ENCODE measurements at regions not wholly inside any gene's neighbourhood (a gene's known extent, or its start where the extent isn't known, plus 50 kb on each side); places are given as distances from the start of the nearest gene placed in this dataset.
A peak's percentile ranks its signal among the peaks of the same experiment; 100 is the strongest.
"Not testable (repeated sequence)": the region's sequence is repeated elsewhere in the genome, so short reads cannot be mapped to it uniquely, and the experiment has no call there.

DNA sequence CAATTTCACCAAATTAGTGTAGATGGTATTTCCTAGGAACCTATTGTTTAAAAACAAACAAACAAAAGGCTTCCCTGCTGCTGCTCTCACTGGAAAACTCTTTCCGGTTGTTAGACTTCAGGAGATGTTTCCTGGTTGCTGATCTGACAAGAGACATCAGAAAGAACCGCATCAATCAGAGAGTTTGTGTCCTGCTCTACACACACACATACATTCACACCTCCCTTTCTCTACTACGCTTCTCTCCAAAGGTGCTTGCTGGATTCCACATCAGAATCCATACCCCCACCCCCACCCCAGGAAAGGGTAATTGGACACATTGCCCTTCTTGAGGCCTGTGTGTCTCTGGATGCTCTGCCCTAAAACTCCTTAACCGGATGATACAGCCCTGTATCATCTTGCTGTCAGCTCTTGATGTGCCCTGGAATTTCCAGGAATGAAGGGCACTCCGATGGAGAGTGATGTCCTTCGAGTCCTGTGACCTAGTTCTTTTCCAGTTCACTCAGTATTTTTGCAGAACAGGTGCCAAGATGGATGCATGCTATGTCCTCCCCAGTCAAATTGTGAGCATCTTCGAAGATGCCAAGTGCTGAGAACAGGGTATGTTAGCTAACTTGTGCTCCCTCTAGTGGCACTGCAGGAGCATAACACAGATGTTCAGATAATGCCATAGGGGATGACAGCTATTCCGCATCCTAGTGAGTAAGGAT, 113.7 kb upstream of the SLC35F3 start:
- peak; percentile 41 for DNase-seq

DNA sequence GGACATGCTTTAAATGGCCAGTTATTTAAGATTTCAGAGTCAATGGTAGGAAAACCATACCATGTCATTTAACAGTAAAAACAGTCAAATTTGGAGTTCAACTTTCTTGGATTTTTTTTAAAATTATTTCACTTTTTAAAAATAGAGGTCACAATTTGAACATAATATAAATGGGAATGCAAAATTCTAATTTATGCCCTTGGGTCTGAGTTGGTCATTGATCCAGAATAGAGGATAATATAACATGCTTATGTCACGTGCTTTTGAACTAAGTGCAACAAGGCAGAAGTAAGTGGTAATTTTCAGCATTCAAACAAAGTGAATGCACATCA, 113.1 kb upstream of the SLC35F3 start:
- DNase-seq, result no peak

GRCh38 chr1:233791721-233792120, 112.8 kb upstream of the SLC35F3 start:
- no peak for DNase-seq

DNA sequence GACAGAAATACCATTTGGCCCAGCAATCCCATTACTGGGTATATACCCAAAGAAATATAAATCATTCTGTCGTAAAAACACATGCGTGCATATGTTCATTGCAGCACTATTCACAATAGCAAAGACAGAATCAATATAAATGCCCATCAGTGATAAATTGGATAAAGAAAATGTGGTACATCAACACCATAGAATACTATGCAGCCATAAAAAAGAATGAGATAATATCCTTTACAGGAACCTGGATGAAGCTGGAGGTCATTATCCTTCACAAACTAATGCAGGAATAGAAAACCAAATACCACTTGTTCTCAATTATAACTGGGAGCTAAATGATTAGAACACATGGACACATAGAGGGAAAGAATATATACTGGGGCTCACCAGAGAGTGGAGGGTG, 109.6 kb upstream of the SLC35F3 start:
- no peak for DNase-seq

DNA sequence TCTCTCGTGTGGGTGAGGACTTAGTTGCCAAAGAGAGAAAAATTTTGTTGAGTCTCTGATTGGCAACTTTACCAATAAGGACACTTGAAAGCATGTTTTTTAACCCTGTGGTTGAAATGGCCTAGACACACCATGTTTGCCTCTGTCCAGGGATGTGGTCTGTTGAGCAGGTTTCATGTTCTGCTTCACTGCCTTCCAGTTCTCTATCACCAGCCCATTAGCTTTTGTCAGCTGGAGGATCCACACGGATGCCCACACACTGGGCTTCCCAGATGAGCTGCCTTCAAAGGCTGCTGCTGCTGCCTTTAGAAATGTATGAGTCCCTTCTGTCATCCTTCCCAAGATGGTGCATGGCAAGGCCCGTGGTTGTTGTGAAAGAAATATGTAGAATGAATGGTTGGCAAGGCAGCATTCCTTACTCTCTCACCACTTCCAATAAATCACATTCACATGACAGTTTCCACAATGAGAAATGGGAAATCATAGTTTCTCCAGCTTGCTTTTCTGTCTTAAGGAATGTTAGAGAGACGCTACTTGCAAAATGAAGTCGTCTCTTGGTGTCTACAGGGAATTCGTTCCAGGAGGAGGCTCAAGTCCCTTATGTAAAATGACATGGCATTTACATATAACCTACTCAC, 108.2 kb upstream of the SLC35F3 start:
- no peak for DNase-seq

DNA sequence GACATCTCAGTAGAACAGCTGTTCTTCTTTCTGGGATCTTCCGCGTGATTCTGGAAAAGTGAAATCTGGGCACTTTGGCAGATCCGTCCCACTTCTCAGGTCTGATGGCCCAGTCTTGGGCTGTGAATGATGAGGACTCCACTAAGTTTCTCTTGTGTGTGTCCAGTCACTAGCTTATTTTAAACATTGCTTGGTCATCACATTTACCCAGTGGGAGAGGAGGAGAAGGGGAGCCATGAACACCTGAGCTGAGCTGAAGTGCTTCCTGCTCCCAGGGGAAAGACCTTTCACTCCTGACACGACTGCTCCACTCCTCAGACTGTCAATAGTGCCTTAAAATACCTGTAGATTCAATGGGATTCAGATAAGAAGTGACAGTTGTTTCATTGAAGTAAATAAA, 101.9 kb upstream of the SLC35F3 start:
- no peak for DNase-seq

DNA sequence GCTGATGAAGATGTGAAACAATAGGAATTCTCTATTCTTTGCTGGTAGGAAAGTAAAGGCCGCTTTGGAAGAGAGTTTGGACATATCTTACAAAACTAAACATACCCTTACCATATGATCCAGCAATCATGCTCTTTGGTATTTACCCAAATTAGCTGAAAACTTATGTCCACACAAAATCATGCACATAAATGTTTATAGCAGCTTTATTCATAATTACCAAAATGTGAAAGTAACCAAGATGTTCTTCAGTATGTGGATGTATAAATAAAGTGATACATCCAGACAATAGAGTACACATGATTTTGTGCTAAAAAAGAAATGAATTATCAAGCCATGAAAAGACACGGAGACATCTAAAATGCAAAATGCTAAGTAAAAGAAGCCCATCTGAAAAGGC, 98.7 kb upstream of the SLC35F3 start:
- no peak for DNase-seq

GRCh38 chr1:233815357-233815756, 89.1 kb upstream of the SLC35F3 start:
- no peak for DNase-seq

- DNase-seq, result no peak
Observed at GRCh38 chr1:233815865-233816264, 88.6 kb upstream of the SLC35F3 start.

- DNase-seq, result no peak
Observed at GRCh38 chr1:233816348-233816747, 88.1 kb upstream of the SLC35F3 start.

- no peak for DNase-seq
Observed at GRCh38 chr1:233819042-233819441, 85.4 kb upstream of the SLC35F3 start.

- DNase-seq, result not testable (repeated sequence)
Observed at GRCh38 chr1:233824179-233824578, 80.3 kb upstream of the SLC35F3 start.

- DNase-seq, result not testable (repeated sequence)
Observed at GRCh38 chr1:233827937-233828336, 76.5 kb upstream of the SLC35F3 start.

DNA sequence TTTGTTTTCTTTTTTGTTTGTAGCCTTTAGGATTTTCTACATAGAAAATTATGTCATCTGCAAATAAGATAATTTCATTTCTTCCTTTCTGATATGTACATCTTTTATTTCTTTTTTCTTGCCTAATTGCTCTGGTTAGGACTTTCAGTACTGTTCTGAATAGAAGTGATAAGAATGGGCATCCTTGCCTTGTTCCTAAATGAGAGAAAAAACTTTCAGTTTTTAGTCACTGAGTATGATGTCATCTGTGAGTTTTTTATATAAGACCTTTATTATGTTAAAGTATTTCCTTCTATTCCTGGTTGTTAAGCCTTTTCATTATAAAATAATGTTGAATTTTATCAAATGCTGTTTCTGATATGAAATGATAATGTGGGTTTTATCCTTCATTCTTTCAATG, 76.0 kb upstream of the SLC35F3 start:
- no peak for DNase-seq

- no peak for DNase-seq
Observed at GRCh38 chr1:233834609-233835008, 69.9 kb upstream of the SLC35F3 start.

DNA sequence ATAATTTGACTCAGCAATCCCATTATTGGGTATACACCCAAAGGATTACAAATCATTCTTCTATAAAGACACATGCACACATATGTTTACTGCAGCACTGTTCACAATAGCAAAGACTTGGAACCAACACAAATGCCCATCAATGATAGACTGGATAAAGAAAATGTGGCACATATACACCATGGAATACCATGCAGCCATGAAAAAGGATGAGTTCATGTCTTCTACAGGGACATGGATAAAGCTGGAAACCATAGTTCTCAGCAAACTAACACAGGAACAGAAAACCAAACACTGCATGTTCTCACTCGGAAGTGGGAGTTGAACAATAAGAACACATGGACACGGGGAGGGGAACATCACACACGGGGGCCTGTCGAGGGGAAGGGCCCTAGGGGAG, 66.3 kb upstream of the SLC35F3 start:
- not testable (repeated sequence) for DNase-seq

DNA sequence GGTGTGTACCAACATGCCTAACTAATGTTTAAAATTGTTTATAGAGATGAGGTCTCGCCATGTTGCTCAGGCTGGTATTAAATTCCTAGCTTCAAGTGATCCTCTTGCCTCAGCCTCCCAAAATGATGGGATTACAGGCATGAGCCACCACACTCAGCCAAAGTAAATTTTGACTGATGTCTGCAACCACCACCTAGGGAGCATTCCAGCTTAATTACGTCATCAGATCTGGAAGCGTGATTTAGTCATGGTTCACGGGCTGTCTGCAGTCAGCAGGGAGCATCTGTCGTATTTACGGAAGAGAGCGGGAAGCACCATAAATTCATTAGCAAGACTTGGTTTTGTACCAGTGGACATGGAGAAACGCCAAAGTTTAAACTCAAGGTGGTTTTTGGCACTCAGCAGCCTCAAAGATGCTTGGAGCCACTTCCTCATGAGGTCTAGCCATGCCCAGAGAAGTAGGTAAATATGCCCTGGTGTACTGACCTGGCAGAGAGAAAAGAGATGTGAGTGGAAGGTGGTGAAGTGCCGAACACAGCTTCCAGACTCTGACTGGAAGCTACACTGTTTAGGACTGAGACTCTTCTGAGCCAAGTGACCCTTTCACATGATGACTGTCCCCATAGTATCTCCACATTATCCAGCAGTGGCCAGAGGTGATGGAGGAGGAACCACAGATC, 60.8 kb upstream of the SLC35F3 start:
- no peak for DNase-seq

DNA sequence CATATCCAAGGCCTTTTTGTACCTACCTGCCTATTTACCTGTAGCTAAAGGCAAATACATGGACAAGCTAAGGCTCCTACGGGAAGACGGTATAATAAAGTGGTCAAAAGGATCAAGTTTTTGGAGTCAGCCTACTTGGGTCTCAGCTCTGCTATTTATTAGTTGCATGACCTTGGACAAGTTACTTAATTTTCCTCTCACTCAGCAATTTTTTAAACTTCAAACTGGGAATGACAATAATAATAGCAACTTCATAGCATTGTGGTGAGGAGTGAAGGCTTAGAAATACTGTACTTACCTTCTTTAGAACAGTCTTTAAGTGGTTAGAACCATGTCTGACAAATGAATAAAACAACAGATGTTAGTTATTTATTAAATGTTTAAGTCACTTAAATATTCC, 60.2 kb upstream of the SLC35F3 start:
- DNase-seq, result no peak

- no peak for DNase-seq
Observed at GRCh38 chr1:233844692-233845091, 59.8 kb upstream of the SLC35F3 start.

Measured in right hindlimb (tissue), 1 donor.